HepG2 (cell line): ENCODE measurements at regions not wholly inside any gene's neighbourhood (a gene's known extent, or its start where the extent isn't known, plus 50 kb on each side); places are given as distances from the start of the nearest gene placed in this dataset.

Experiments used
- ATAC-seq: fragments of 200-7000 bp; cut with Tn5 transposase; 3 replicates; pipeline ENCODE4 v1.9.1; 2020; ENCODE audit warnings: mild to moderate bottlenecking, moderate library complexity
- BruUV-seq: library from RNA; stranded (reverse); fragments of 400-500 nt; replicated peaks from 2 replicates; lab custom pipeline; 2021; lab: Mats Ljungman, UMichigan
- CTCF ChIA-PET: fragments of 300-600 bp; formaldehyde crosslinking; extraction: SDS; loops from one replicate; lab custom pipeline; 2021; ENCODE audit warnings: low total read pairs, inconsistent platforms, low intra/inter-chr PET ratio; lab: Yijun Ruan, JAX
- POLR2A ChIA-PET: fragments of 350-600 bp; sonication (Branson Sonifier 250); formaldehyde crosslinking; loops from one replicate; lab custom pipeline; 2020; ENCODE audit warnings: antibody characterized with exemption, inconsistent platforms; lab: Yijun Ruan, JAX
- DNase-seq: peaks from one replicate; pipeline ENCODE4 v3.0.0-alpha.2; 2015; ENCODE audit warnings: low spot score
- FAIRE-seq: peaks from 3 replicates; lab custom pipeline; 2011; peaks lifted over from hg19 to GRCh38; lab: Jason Lieb, UNC
- H2AFZ ChIP-seq: one replicate; pipeline ENCODE4 v1.6.1; 2011; ENCODE audit warnings: low read length, inconsistent platforms
- H3K27ac ChIP-seq: fragments of 300-600 bp; 3 replicates; pipeline ENCODE4 v1.8.0; 2011; ENCODE audit warnings: mixed run types, mild to moderate bottlenecking, mixed read lengths, low read length, inconsistent platforms; ENCODE audit not compliant: insufficient read depth; ENCODE audit errors: extremely low read length
- H3K27me3 ChIP-seq, 2 experiments: fragments of 200-600 bp in 1 of 2; 2 replicates in 1 of 2; 3 replicates in 1 of 2; pipeline versions ENCODE4 v1.6.0 to v1.8.0; 2011; ENCODE audit warnings: low read length in 2 of 2, mild to moderate bottlenecking in 2 of 2, moderate library complexity in 2 of 2, inconsistent platforms in 1 of 2; ENCODE audit not compliant: insufficient read depth in 2 of 2, control insufficient read depth in 1 of 2
- H3K36me3 ChIP-seq, 2 experiments: fragments of 200-600 bp in 1 of 2; replicated peaks in 1 of 2; 2 replicates in 1 of 2; 3 replicates in 1 of 2; pipeline versions ENCODE4 v1.5.1 to v1.8.0; 2011; ENCODE audit warnings: low read length in 2 of 2, inconsistent platforms in 1 of 2; ENCODE audit not compliant: insufficient read depth in 2 of 2, control insufficient read depth in 1 of 2
- H3K4me1 ChIP-seq: 2 replicates; pipeline ENCODE4 v1.5.1; 2012; ENCODE audit warnings: low read length, inconsistent platforms; ENCODE audit not compliant: insufficient read depth
- H3K4me2 ChIP-seq: 2 replicates; pipeline ENCODE4 v1.6.0; 2011; ENCODE audit warnings: low read depth, low read length, inconsistent platforms
- H3K4me3 ChIP-seq, 3 experiments: fragments of 200-600 bp in 1 of 3; sonication (generic), shearing (Covaris generic) in 1 of 3; replicated peaks in 1 of 3; 2 replicates each; pipeline ENCODE4 v1.5.1; 2011 to 2016; ENCODE audit warnings: low read length in 3 of 3, inconsistent platforms in 2 of 3, low read depth in 2 of 3, mild to moderate bottlenecking in 2 of 3, control low read depth in 1 of 3, mixed read lengths in 1 of 3; ENCODE audit not compliant: insufficient read depth in 1 of 3
- H3K79me2 ChIP-seq: one replicate; pipeline ENCODE4 v1.6.1; 2011; ENCODE audit warnings: low read length, inconsistent platforms; ENCODE audit not compliant: insufficient read depth
- H3K9ac ChIP-seq: 2 replicates; pipeline ENCODE4 v1.6.0; 2011; ENCODE audit warnings: mild to moderate bottlenecking, low read depth, low read length, inconsistent platforms; ENCODE audit not compliant: insufficient read depth
- H3K9me3 ChIP-seq: 2 replicates; pipeline ENCODE4 v1.5.1; 2012; ENCODE audit warnings: mild to moderate bottlenecking, low read length
- H4K20me1 ChIP-seq: 2 replicates; pipeline ENCODE4 v1.6.0; 2011; ENCODE audit warnings: inconsistent platforms, mild to moderate bottlenecking, low read length, moderate library complexity; ENCODE audit not compliant: insufficient read depth
- PATZ1 ChIP-seq: sonication (generic); formaldehyde crosslinking; IDR thresholded peaks from 2 replicates; pipeline ENCODE4 v1.4.0; 2020; ENCODE audit warnings: missing genetic modification reagents
- STAG1 ChIP-seq: sonication (generic); formaldehyde crosslinking; IDR thresholded peaks from 2 replicates; pipeline ENCODE4 v1.4.0; 2020; ENCODE audit warnings: missing genetic modification reagents
- TARDBP ChIP-seq: sonication (generic); formaldehyde crosslinking; IDR thresholded peaks from 2 replicates; pipeline ENCODE4 v1.8.0; 2022; ENCODE audit warnings: mild to moderate bottlenecking, missing genetic modification reagents
- ZFP90 ChIP-seq: sonication (generic); formaldehyde crosslinking; IDR thresholded peaks from 2 replicates; pipeline ENCODE4 v1.8.0; 2022; ENCODE audit warnings: missing genetic modification reagents, mild to moderate bottlenecking, inconsistent platforms, borderline replicate concordance
- ZKSCAN5 ChIP-seq: sonication (generic); formaldehyde crosslinking; IDR thresholded peaks from 2 replicates; pipeline ENCODE4 v1.5.1; 2020; ENCODE audit warnings: mild to moderate bottlenecking, missing genetic modification reagents
- ZNF513 ChIP-seq: sonication (generic); formaldehyde crosslinking; conservative IDR thresholded peaks from 2 replicates; pipeline ENCODE4 v1.5.0; 2020; ENCODE audit warnings: missing genetic modification reagents
- ZNF577 ChIP-seq: sonication (generic); formaldehyde crosslinking; IDR thresholded peaks from 2 replicates; pipeline ENCODE4 v1.4.0; 2020; ENCODE audit warnings: mild to moderate bottlenecking, low read depth, missing genetic modification reagents, borderline replicate concordance
- ZNF589 ChIP-seq: sonication (generic); formaldehyde crosslinking; conservative IDR thresholded peaks from 2 replicates; pipeline ENCODE4 v1.8.0; 2022; ENCODE audit warnings: mild to moderate bottlenecking, moderate library complexity, missing genetic modification reagents
- ZNF724P ChIP-seq: sonication (generic); formaldehyde crosslinking; IDR thresholded peaks from 2 replicates; pipeline ENCODE4 v1.8.0; 2022; ENCODE audit warnings: missing genetic modification reagents, borderline replicate concordance
- ZNF749 ChIP-seq: sonication (generic); formaldehyde crosslinking; IDR thresholded peaks from 2 replicates; pipeline ENCODE4 v1.8.0; 2022; ENCODE audit warnings: mild to moderate bottlenecking, missing genetic modification reagents, moderate library complexity, borderline replicate concordance
- ZNF878 ChIP-seq: sonication (generic); formaldehyde crosslinking; IDR thresholded peaks from 2 replicates; pipeline ENCODE4 v1.8.1; 2023; ENCODE audit warnings: mild to moderate bottlenecking, missing genetic modification reagents, moderate library complexity
- ZSCAN21 ChIP-seq: sonication (generic); formaldehyde crosslinking; IDR thresholded peaks from 2 replicates; pipeline ENCODE4 v1.8.0; 2022; ENCODE audit warnings: mild to moderate bottlenecking, missing genetic modification reagents, moderate library complexity, borderline replicate concordance
- WGBS: methylation state at CpG from one replicate; pipeline ENCODE4 v1.1.6; 2017; ENCODE audit warnings: low lambda C conversion rate; 5-methylcytosine and 5-hydroxymethylcytosine counted together
- in situ Hi-C: cut with HindIII; loops from 2 replicates; pipeline ENCODE4 v1.10.0; 2017; ENCODE audit warnings: low pct_unique_long_range_greater_than_20kb; ENCODE audit not compliant: extremely low pct_ligation_motif_present
- intact Hi-C: fragments of 100-400 bp; cut with micrococcal nuclease; formaldehyde crosslinking; loops from one replicate; pipeline ENCODE4 v1.10.0; 2022; ENCODE audit not compliant: unreplicated experiment
- TF ChIP-seq, protein P1 (sequence below): IDR thresholded peaks from 2 replicates; pipeline ENCODE4 v1.6.1; 2012; ENCODE audit warnings: inconsistent platforms
- TF ChIP-seq, protein P2 (sequence below): sonication (generic); formaldehyde crosslinking; IDR thresholded peaks from 2 replicates; pipeline ENCODE4 v1.5.0; 2020; ENCODE audit warnings: missing genetic modification reagents, mild to moderate bottlenecking, borderline replicate concordance

- Histone ChIP-seq H3K36me3 (no peaks in the 10 kb centered on the region), H3K9ac (no peak overlapping the region), H2AFZ (no peak overlapping the region), H3K4me1 (no peaks in the 10 kb centered on the region), H3K9me3 (peaks cover 12% of the 10 kb centered on the region), H4K20me1 (no peaks in the 10 kb centered on the region), H3K27me3 (no peaks in the 10 kb centered on the region), H3K4me2 (no peak overlapping the region), H3K4me3 (no peak overlapping the region), H3K27ac (no peak overlapping the region), H3K79me2 (no peaks in the 10 kb centered on the region)
- ChIA-PET CTCF (no interaction called here), POLR2A (no interaction called here)
- BruUV-seq: no TSS peak
- 0% methylated on average over 3 of the region's 5 CpGs for WGBS
- FAIRE-seq: no peak
- TF ChIP-seq STAG1 (CRISPR knock-in tag) (no peak), ZSCAN21 (no peak), ZKSCAN5 (CRISPR knock-in tag) (no peak), TARDBP (CRISPR knock-in tag) (no peak)
- TF ChIP-seq, protein P1, sequence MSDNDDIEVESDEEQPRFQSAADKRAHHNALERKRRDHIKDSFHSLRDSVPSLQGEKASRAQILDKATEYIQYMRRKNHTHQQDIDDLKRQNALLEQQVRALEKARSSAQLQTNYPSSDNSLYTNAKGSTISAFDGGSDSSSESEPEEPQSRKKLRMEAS: no peak
- ATAC-seq: no peak
- in situ Hi-C loops: no loop called here
- no peak for DNase-seq
- intact Hi-C loops: no loop called here
These were observed 64.1 kb upstream of the TSPAN11 start for GRCh38 chr12:30862486-30862885.

DNA sequence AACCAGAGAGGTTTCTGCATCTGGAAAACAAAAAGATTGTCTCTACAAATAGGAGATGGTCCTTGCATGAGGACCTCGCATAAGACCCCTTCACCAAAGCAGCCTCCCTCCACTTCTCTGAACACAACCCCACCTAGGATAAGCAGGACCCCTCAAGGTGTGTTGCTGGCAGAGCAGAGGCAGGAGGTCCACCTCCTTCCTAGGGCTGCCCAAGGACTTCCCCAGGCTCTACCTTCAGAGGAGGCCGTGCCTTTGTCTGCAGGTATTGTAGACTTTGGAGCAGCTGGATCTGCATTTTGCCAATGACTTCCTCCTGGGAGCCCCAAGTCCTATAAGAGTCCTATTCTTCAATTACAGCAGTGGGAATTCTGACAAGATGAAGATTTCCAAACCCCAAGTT, 67.3 kb upstream of the TSPAN11 start:
- CTCF ChIA-PET: interaction anchor here (1.4 kb wide), 1 partner anchor 127 kb away, joined by 3 read pairs; no protein-coding TSS in a partner anchor
- TF ChIP-seq ZNF589 (CRISPR knock-in tag) (no peak), ZNF513 (no peak), ZNF724P (CRISPR knock-in tag) (no peak), ZNF749 (CRISPR knock-in tag) (no peak), ZNF577 (CRISPR knock-in tag) (no peak), ZNF878 (CRISPR knock-in tag) (no peak), PATZ1 (CRISPR knock-in tag) (no peak), ZFP90 (no peak)
- TF ChIP-seq, protein P2, sequence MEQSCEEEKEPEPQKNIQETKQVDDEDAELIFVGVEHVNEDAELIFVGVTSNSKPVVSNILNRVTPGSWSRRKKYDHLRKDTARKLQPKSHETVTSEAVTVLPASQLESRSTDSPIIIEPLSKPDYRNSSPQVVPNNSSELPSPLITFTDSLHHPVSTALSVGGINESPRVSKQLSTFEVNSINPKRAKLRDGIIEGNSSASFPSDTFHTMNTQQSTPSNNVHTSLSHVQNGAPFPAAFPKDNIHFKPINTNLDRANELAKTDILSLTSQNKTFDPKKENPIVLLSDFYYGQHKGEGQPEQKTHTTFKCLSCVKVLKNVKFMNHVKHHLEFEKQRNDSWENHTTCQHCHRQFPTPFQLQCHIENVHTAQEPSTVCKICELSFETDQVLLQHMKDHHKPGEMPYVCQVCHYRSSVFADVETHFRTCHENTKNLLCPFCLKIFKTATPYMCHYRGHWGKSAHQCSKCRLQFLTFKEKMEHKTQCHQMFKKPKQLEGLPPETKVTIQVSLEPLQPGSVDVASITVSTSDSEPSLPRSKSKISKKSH (CRISPR knock-in tag): no peak

More for the DNA sequence above, 67.3 kb upstream of the TSPAN11 start:
- Histone ChIP-seq H3K9me3 (no peaks in the 10 kb centered on the region), H2AFZ (no peak overlapping the region), H3K27ac (no peak overlapping the region), H4K20me1 (no peaks in the 10 kb centered on the region), H3K9ac (no peak overlapping the region), H3K4me2 (no peak overlapping the region), H3K4me1 (no peaks in the 10 kb centered on the region), H3K36me3 (no peaks in the 10 kb centered on the region), H3K4me3 (no peak overlapping the region), H3K27me3 (no peaks in the 10 kb centered on the region; a peak in 1 of 5 replicates), H3K79me2 (no peaks in the 10 kb centered on the region)
- DNase-seq (no peak), ATAC-seq (no peak), FAIRE-seq (no peak)
- POLR2A ChIA-PET: no interaction called here
- no CpG with 5 or more reads among the region's 2 CpGs for WGBS
- BruUV-seq: no TSS peak
- in situ Hi-C loops: no loop called here
- intact Hi-C loops: no loop called here
